SK-N-MC (cell line): ENCODE measurements at regions not wholly inside any gene's neighbourhood (a gene's known extent, or its start where the extent isn't known, plus 50 kb on each side); places are given as distances from the start of the nearest gene placed in this dataset.
"Not testable (repeated sequence)": the region's sequence is repeated elsewhere in the genome, so short reads cannot be mapped to it uniquely, and the experiment has no call there.

ENCODE experiments used
- EZH2 ChIP-seq: fragments of 200-600 bp; sonication (generic); IDR thresholded peaks from one replicate; pipeline ENCODE4 v1.6.1; 2017; ENCODE audit warnings: antibody characterized with exemption
- FOXP2 ChIP-seq: optimal IDR thresholded peaks from 2 replicates; pipeline ENCODE3; 2011; ENCODE audit warnings: mild to moderate bottlenecking, moderate library complexity; ENCODE audit not compliant: insufficient read depth; ENCODE audit errors: extremely low read length, control extremely low read depth
- POLR2AphosphoS5 ChIP-seq: IDR thresholded peaks from 2 replicates; pipeline ENCODE4 v1.6.1; 2012; ENCODE audit warnings: mild to moderate bottlenecking, low read depth, low read length, borderline replicate concordance

DNA sequence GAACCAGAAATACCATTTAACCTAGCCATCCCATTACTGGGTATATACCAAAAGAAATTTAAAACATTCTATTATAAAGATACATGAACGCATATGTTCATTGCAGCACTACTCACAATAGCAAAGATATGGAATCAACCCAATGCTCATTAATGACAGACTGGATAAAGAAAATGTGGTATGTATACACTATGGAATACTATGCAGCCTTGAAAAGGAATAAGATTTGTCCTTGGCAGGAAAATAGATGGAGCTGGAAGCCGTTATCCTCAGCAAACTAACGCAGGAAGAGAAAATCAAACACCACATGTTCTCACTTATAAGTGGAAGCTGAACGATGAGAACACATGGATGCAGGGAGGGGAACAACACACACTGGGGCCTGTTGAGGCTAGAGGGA is 146.1 kb upstream of the HMGA2 start:
- TF ChIP-seq POLR2AphosphoS5, EZH2, FOXP2: not testable (repeated sequence)
